Large intestine (tissue), 3 donors: ENCODE measurements at regions not wholly inside any gene's neighbourhood (a gene's known extent, or its start where the extent isn't known, plus 50 kb on each side); places are given as distances from the start of the nearest gene placed in this dataset.
A peak's percentile ranks its signal among the peaks of the same experiment; 100 is the strongest.

Experiments used
- DNase-seq, 2 donors: peaks; one replicate each; pipeline versions ENCODE4 v3.0.0 to v3.0.0-alpha.2; 2013
- H3K27ac ChIP-seq: one replicate; pipeline ENCODE4 v1.5.1; 2013; ENCODE audit warnings: low read length
- H3K27me3 ChIP-seq: 2 replicates; pipeline ENCODE4 v1.6.1; 2013; ENCODE audit warnings: low read length; ENCODE audit not compliant: control insufficient read depth, insufficient read depth
- H3K36me3 ChIP-seq: 2 replicates; pipeline ENCODE4 v1.6.1; 2013; ENCODE audit warnings: low read length; ENCODE audit not compliant: control insufficient read depth, insufficient read depth
- H3K4me1 ChIP-seq: one replicate; pipeline ENCODE4 v1.6.1; 2013; ENCODE audit warnings: low read length; ENCODE audit not compliant: control insufficient read depth, insufficient read depth
- H3K4me3 ChIP-seq: one replicate; pipeline ENCODE4 v1.5.1; 2013; ENCODE audit warnings: low read length
- H3K9me3 ChIP-seq: one replicate; pipeline ENCODE4 v1.6.1; 2013; ENCODE audit warnings: mild to moderate bottlenecking, low read depth, low read length, moderate library complexity; ENCODE audit not compliant: control insufficient read depth
- WGBS: methylation state at CpG from one replicate; pipeline ENCODE4 v1.1.5; 2013; ENCODE audit warnings: low lambda C conversion rate; ENCODE audit not compliant: insufficient coverage; 5-methylcytosine and 5-hydroxymethylcytosine counted together

DNA sequence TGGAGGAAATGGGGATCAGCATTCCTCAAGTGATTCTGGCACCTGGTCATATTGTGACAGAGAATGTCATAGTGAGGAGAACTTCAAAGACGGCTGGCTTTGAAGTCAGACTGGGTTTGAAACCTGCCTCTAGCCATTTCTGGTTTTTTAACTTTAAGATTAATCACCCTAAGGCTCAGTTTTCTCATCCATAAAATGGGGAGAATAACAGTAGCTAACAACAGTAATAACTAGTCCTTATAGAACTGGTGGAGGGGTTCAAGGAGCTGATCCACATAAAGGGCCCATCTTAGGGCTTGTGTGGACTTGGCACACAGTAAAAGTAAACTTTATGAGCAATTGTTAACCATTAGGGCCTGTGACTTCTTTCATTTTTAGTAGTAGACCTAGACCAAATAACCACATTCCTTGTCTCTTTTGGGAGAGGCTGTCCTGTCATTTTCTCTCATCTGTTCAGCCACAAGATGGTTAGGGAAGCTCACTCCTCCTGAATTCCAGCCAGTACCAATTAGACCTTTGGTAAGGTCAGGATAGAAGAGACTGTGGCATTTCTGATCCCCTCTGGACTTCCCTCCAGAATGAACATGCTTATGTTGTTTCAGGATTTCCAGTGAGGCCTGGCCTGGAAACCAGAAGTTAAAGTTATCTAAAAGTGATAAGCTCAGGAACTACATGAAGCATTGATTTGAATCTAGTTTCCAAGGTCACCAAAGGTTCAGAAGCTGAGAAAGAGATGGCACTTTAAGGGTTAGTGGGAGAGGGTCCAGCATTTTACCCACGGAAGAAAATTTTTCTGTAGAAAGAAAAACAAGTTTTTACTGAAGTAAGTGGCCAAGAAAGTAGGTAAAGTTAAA, 159.3 kb upstream of the DPH6 start:
- H3K4me3 ChIP-seq: no peak overlapping the region
- H3K36me3 ChIP-seq: no peaks in the 10 kb centered on the region
- DNase-seq: peak in 1 of 2 donors; percentile 6
- H3K4me1 ChIP-seq: peaks cover 5% of the 10 kb centered on the region
- no CpG with 5 or more reads among the region's 2 CpGs for WGBS
- H3K9me3 ChIP-seq: no peaks in the 10 kb centered on the region
- no peaks in the 10 kb centered on the region for H3K27me3 ChIP-seq
- no peak overlapping the region for H3K27ac ChIP-seq

GRCh38 chr15:35705884-35706585, 160.1 kb upstream of the DPH6 start:
- peak in 1 of 2 donors; percentile 27 for DNase-seq

GRCh38 chr15:35712956-35713355, 167.0 kb upstream of the DPH6 start:
- peaks cover 3% of the 10 kb centered on the region for H3K4me1 ChIP-seq
- H3K9me3 ChIP-seq: no peaks in the 10 kb centered on the region
- 100% methylated on average over 1 of the region's 2 CpGs for WGBS
- H3K27me3 ChIP-seq: no peaks in the 10 kb centered on the region
- H3K4me3 ChIP-seq: no peak overlapping the region
- no peak for DNase-seq
- no peak overlapping the region for H3K27ac ChIP-seq
- no peaks in the 10 kb centered on the region for H3K36me3 ChIP-seq

More at GRCh38 chr15:35705884-35706585, 160.1 kb upstream of the DPH6 start:
- no peaks in the 10 kb centered on the region for H3K9me3 ChIP-seq
- peaks cover 5% of the 10 kb centered on the region for H3K4me1 ChIP-seq
- H3K4me3 ChIP-seq: no peak overlapping the region
- H3K27me3 ChIP-seq: no peaks in the 10 kb centered on the region
- WGBS: no CpG with 5 or more reads among the region's 4 CpGs
- H3K36me3 ChIP-seq: no peaks in the 10 kb centered on the region
- H3K27ac ChIP-seq: no peak overlapping the region

- no peak for DNase-seq
- Histone ChIP-seq H3K9me3 (no peaks in the 10 kb centered on the region), H3K4me3 (no peak overlapping the region), H3K36me3 (no peaks in the 10 kb centered on the region), H3K4me1 (peaks cover 3% of the 10 kb centered on the region), H3K27ac (no peak overlapping the region), H3K27me3 (no peaks in the 10 kb centered on the region)
- WGBS: no CpG with 5 or more reads among the region's 2 CpGs
Measured at GRCh38 chr15:35713733-35714132, 167.8 kb upstream of the DPH6 start.

DNA sequence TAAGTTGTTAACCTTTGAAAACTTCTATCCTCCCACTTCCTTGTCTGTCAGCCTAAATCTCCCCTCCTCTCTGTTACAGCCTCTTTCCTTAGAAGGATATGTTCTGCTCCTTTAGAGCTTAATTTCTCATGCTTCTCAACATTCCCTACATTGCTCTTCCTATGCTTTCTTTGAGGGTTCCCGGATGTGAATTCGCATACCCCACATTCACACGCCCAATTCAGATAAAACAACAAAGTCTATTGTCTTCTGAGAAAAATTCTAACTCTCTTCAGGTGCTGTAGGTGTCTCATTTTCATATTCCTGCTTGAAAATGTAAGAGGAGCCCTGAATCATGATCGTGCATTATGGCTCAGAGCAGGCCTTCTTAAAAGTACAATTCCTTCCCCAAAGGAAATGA, 171.8 kb upstream of the DPH6 start:
- Histone ChIP-seq H3K36me3 (no peaks in the 10 kb centered on the region), H3K9me3 (no peaks in the 10 kb centered on the region), H3K27ac (no peak overlapping the region), H3K27me3 (no peaks in the 10 kb centered on the region), H3K4me3 (no peak overlapping the region), H3K4me1 (peaks cover 3% of the 10 kb centered on the region)
- 100% methylated on average over 1 of the region's 4 CpGs for WGBS
- no peak for DNase-seq

GRCh38 chr15:35720019-35720418, 174.1 kb upstream of the DPH6 start:
- no peak for DNase-seq

DNA sequence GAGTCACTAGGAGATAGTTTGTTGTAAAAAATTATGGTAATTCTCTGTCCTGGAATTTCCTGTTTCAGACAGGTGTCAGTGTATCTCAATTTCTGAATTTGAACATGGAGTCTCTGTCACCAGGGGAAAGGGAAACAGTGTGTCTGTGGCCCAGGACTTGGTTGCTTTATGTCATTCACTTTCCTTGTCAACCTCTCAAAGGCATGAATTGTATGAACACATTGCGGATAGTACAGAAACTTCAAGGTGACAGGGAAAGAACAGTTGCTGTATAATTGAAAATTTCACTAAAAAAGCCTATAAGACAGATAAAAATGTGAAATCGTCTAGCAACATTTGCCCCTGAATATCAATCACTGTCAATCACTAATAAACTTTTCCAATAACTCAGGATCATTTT, 175.0 kb upstream of the DPH6 start:
- DNase-seq: no peak
- no peaks in the 10 kb centered on the region for H3K36me3 ChIP-seq
- H3K27me3 ChIP-seq: no peaks in the 10 kb centered on the region
- 100% methylated on average over 1 of the region's 2 CpGs for WGBS
- H3K4me3 ChIP-seq: no peak overlapping the region
- H3K4me1 ChIP-seq: peaks cover 3% of the 10 kb centered on the region
- no peak overlapping the region for H3K27ac ChIP-seq
- no peaks in the 10 kb centered on the region for H3K9me3 ChIP-seq

More at GRCh38 chr15:35720019-35720418, 174.1 kb upstream of the DPH6 start:
- Histone ChIP-seq H3K4me3 (no peak overlapping the region), H3K27me3 (no peaks in the 10 kb centered on the region), H3K9me3 (no peaks in the 10 kb centered on the region), H3K4me1 (peaks cover 3% of the 10 kb centered on the region), H3K27ac (no peak overlapping the region), H3K36me3 (no peaks in the 10 kb centered on the region)
- 91% methylated on average over 1 of the region's 2 CpGs for WGBS

GRCh38 chr15:35721751-35722150, 175.8 kb upstream of the DPH6 start:
- WGBS: no CpG with 5 or more reads among the region's 4 CpGs
- DNase-seq: no peak
- H3K9me3 ChIP-seq: no peaks in the 10 kb centered on the region
- no peaks in the 10 kb centered on the region for H3K27me3 ChIP-seq
- H3K4me1 ChIP-seq: peaks cover 3% of the 10 kb centered on the region
- no peak overlapping the region for H3K4me3 ChIP-seq
- no peak overlapping the region for H3K27ac ChIP-seq
- H3K36me3 ChIP-seq: no peaks in the 10 kb centered on the region

DNA sequence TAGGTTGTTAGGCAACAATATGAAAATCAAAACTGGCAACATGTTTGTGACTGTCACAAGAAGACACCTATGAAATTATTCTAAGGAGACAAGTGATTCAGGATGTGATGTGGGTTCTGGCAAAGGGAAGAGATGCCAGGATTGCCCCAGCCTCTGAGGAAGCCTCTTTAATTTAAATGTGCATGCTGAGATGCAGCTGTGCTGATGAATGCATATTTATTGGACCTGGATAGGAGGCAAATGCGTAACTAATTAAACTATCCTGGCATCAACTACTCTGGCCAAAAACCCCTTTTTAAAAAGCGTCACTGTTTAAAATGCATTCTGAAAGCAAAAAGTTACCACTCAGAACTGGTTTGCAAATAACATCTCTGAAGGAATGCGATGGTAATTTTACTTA, 176.5 kb upstream of the DPH6 start:
- H3K4me3 ChIP-seq: no peak overlapping the region
- no peak for DNase-seq
- WGBS: 100% methylated on average over 1 of the region's 3 CpGs
- H3K9me3 ChIP-seq: no peaks in the 10 kb centered on the region
- no peaks in the 10 kb centered on the region for H3K4me1 ChIP-seq
- no peaks in the 10 kb centered on the region for H3K27me3 ChIP-seq
- H3K27ac ChIP-seq: no peak overlapping the region
- no peaks in the 10 kb centered on the region for H3K36me3 ChIP-seq

DNA sequence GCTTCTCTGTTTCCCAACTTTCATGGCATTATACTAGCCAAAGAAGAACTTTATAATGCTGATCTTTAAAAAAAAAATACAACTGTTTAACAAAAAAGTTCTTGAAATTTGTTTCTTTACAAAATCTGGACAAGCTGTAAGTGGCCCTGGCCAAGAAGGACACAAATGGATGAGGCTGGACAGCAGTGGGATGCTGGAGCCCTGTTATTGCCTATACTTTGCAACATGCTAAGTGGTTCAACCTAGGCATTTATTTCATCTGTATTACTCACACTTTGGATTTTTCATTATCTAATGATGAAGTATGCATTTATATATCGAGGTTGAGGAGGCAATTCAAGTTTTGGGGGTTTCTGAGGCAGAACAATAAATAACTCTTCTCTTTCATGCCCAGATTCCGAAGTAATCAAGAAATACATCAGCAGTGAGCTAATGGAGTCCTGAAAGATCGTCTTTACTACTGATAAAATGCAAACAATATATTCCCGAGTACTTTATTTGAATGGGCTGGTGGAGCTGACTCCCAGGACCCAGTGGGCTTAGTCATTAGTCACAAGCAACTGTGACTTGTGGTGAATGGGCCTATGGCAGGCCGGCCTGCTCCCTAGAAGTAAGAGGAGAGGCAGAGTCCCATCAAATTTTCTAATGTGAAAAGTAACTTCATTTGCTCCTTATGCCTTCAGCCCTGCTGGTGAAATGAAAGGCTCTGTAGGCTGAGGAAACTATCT, 177.3 kb upstream of the DPH6 start:
- no CpG with 5 or more reads among the region's 5 CpGs for WGBS
- Histone ChIP-seq H3K27ac (no peak overlapping the region), H3K27me3 (no peaks in the 10 kb centered on the region), H3K4me3 (no peak overlapping the region), H3K9me3 (no peaks in the 10 kb centered on the region), H3K4me1 (no peaks in the 10 kb centered on the region), H3K36me3 (no peaks in the 10 kb centered on the region)
- DNase-seq: no peak
